Astrocyte (in vitro differentiated cells and primary cell): ENCODE measurements at regions not wholly inside any gene's neighbourhood (a gene's known extent, or its start where the extent isn't known, plus 50 kb on each side); places are given as distances from the start of the nearest gene placed in this dataset.

Experiments
- DNase-seq: peaks from one replicate; pipeline ENCODE4 v3.0.0-alpha.2; 2010; ENCODE audit warnings: low read depth
- FAIRE-seq: peaks from 2 replicates; lab custom pipeline; 2011; peaks lifted over from hg19 to GRCh38; lab: Jason Lieb, UNC
- H2AFZ ChIP-seq: 2 replicates; pipeline ENCODE4 v1.6.0; 2012; ENCODE audit warnings: low read depth, low read length, inconsistent platforms
- H3K27ac ChIP-seq: 2 replicates; pipeline ENCODE4 v1.5.1; 2011; ENCODE audit warnings: low read depth, low read length, inconsistent platforms
- H3K27me3 ChIP-seq: 2 replicates; pipeline ENCODE4 v1.6.0; 2011; ENCODE audit warnings: low read length, inconsistent platforms; ENCODE audit not compliant: insufficient read depth
- H3K36me3 ChIP-seq: 2 replicates; pipeline ENCODE4 v1.5.1; 2011; ENCODE audit warnings: low read length, inconsistent platforms; ENCODE audit not compliant: insufficient read depth
- H3K4me1 ChIP-seq: 2 replicates; pipeline ENCODE4 v1.5.1; 2011; ENCODE audit warnings: low read length, inconsistent platforms; ENCODE audit not compliant: insufficient read depth
- H3K4me2 ChIP-seq: 2 replicates; pipeline ENCODE4 v1.6.0; 2012; ENCODE audit warnings: low read length, inconsistent platforms
- H3K4me3 ChIP-seq: 2 replicates; pipeline ENCODE4 v1.5.1; 2011; ENCODE audit warnings: low read depth, mild to moderate bottlenecking, low read length, inconsistent platforms; ENCODE audit not compliant: insufficient read depth
- H3K79me2 ChIP-seq: 2 replicates; pipeline ENCODE4 v1.6.0; 2012; ENCODE audit warnings: mild to moderate bottlenecking, low read length, inconsistent platforms; ENCODE audit not compliant: insufficient read depth
- H3K9ac ChIP-seq: 2 replicates; pipeline ENCODE4 v1.6.0; 2012; ENCODE audit warnings: mild to moderate bottlenecking, low read length, inconsistent platforms
- H3K9me3 ChIP-seq: 2 replicates; pipeline ENCODE4 v1.5.1; 2012; ENCODE audit warnings: low read depth, mild to moderate bottlenecking, low read length, inconsistent platforms; ENCODE audit not compliant: insufficient read depth
- H4K20me1 ChIP-seq: 2 replicates; pipeline ENCODE4 v1.6.0; 2012; ENCODE audit warnings: low read length, inconsistent platforms; ENCODE audit not compliant: insufficient read depth
- H3K27ac Mint-ChIP-seq: one replicate; pipeline ENCODE4 v1.8.0; 2021; ENCODE audit warnings: mild to moderate bottlenecking, mixed read lengths; ENCODE audit not compliant: unreplicated experiment
- H3K27me3 Mint-ChIP-seq: one replicate; pipeline ENCODE4 v1.8.0; 2021; ENCODE audit warnings: low read depth, mixed read lengths; ENCODE audit not compliant: unreplicated experiment
- H3K36me3 Mint-ChIP-seq: one replicate; pipeline ENCODE4 v1.8.0; 2021; ENCODE audit warnings: low read depth, mixed read lengths; ENCODE audit not compliant: unreplicated experiment
- H3K4me1 Mint-ChIP-seq: one replicate; pipeline ENCODE4 v1.8.0; 2021; ENCODE audit warnings: low read depth, mixed read lengths; ENCODE audit not compliant: unreplicated experiment
- H3K4me3 Mint-ChIP-seq: one replicate; pipeline ENCODE4 v1.8.0; 2021; ENCODE audit warnings: mild to moderate bottlenecking, moderate library complexity, mixed read lengths; ENCODE audit not compliant: unreplicated experiment
- H3K9me3 Mint-ChIP-seq: one replicate; pipeline ENCODE4 v1.8.0; 2021; ENCODE audit warnings: mild to moderate bottlenecking, mixed read lengths; ENCODE audit not compliant: unreplicated experiment
- CTCF ChIP-seq: IDR thresholded peaks from 2 replicates; pipeline ENCODE4 v1.5.1; 2011; ENCODE audit warnings: low read depth, mild to moderate bottlenecking, inconsistent platforms, low read length, moderate library complexity; ENCODE audit not compliant: insufficient read depth
- EZH2 ChIP-seq: IDR thresholded peaks from 2 replicates; pipeline ENCODE4 v1.6.1; 2012; ENCODE audit warnings: mild to moderate bottlenecking, low read length, inconsistent platforms; ENCODE audit not compliant: insufficient read depth

GRCh38 chr10:50946991-50947781 lies 61.8 kb upstream of the A1CF start:
- FAIRE-seq (no peak), DNase-seq (peak; percentile 25)
- Histone ChIP-seq H3K9ac (no peak overlapping the region), H3K4me2 (no peak overlapping the region), H3K27me3 (no peaks in the 10 kb centered on the region), H3K4me1 (no peaks in the 10 kb centered on the region), H3K27ac (no peak overlapping the region), H3K9me3 (no peaks in the 10 kb centered on the region), H3K79me2 (no peaks in the 10 kb centered on the region), H3K4me3 (no peak overlapping the region), H2AFZ (no peak overlapping the region), H4K20me1 (no peaks in the 10 kb centered on the region), H3K36me3 (no peaks in the 10 kb centered on the region)
- Mint-ChIP-seq H3K27ac (no peak overlapping the region), H3K9me3 (no peaks in the 10 kb centered on the region), H3K27me3 (peaks cover 7% of the 10 kb centered on the region), H3K36me3 (no peaks in the 10 kb centered on the region), H3K4me3 (no peak overlapping the region), H3K4me1 (no peaks in the 10 kb centered on the region)
- TF ChIP-seq EZH2: no peak
- TF ChIP-seq CTCF: no peak

GRCh38 chr10:50951365-50951764 lies 65.9 kb upstream of the A1CF start:
- TF ChIP-seq EZH2 (no peak), CTCF (no peak)
- no peak for FAIRE-seq
- Mint-ChIP-seq H3K36me3 (no peaks in the 10 kb centered on the region), H3K27ac (no peak overlapping the region), H3K9me3 (no peaks in the 10 kb centered on the region), H3K4me3 (no peak overlapping the region), H3K4me1 (no peaks in the 10 kb centered on the region), H3K27me3 (no peaks in the 10 kb centered on the region)
- no peaks in the 10 kb centered on the region for H4K20me1 ChIP-seq
- H3K4me1 ChIP-seq: no peaks in the 10 kb centered on the region
- no peak overlapping the region for H2AFZ ChIP-seq
- H3K9me3 ChIP-seq: no peaks in the 10 kb centered on the region
- H3K4me3 ChIP-seq: no peak overlapping the region
- H3K4me2 ChIP-seq: no peak overlapping the region
- H3K36me3 ChIP-seq: no peaks in the 10 kb centered on the region
- H3K27ac ChIP-seq: no peak overlapping the region
- H3K27me3 ChIP-seq: no peaks in the 10 kb centered on the region
- H3K79me2 ChIP-seq: no peaks in the 10 kb centered on the region
- DNase-seq: no peak
- H3K9ac ChIP-seq: no peak overlapping the region

GRCh38 chr10:50961297-50961696 lies 75.9 kb upstream of the A1CF start:
- Histone ChIP-seq H3K4me1 (no peaks in the 10 kb centered on the region), H3K9me3 (no peaks in the 10 kb centered on the region), H3K36me3 (no peaks in the 10 kb centered on the region), H3K9ac (no peak overlapping the region), H3K79me2 (no peaks in the 10 kb centered on the region), H3K27ac (no peak overlapping the region), H3K27me3 (no peaks in the 10 kb centered on the region), H3K4me2 (no peak overlapping the region), H4K20me1 (no peaks in the 10 kb centered on the region), H3K4me3 (no peak overlapping the region), H2AFZ (no peak overlapping the region)
- no peaks in the 10 kb centered on the region for H3K27me3 Mint-ChIP-seq
- FAIRE-seq (no peak), DNase-seq (no peak)
- H3K4me3 Mint-ChIP-seq: no peak overlapping the region
- H3K27ac Mint-ChIP-seq: no peak overlapping the region
- H3K4me1 Mint-ChIP-seq: no peaks in the 10 kb centered on the region
- H3K9me3 Mint-ChIP-seq: no peaks in the 10 kb centered on the region
- TF ChIP-seq EZH2 (no peak), CTCF (no peak)
- H3K36me3 Mint-ChIP-seq: no peaks in the 10 kb centered on the region
